Chondrocyte (in vitro differentiated cells): ENCODE measurements at regions not wholly inside any gene's neighbourhood (a gene's known extent, or its start where the extent isn't known, plus 50 kb on each side); places are given as distances from the start of the nearest gene placed in this dataset.

Experiments used
- DNase-seq: peaks from one replicate; pipeline ENCODE4 v3.0.0; 2021; ENCODE audit warnings: mixed read lengths, low spot score
- H3K27ac Mint-ChIP-seq: one replicate; pipeline ENCODE4 v1.8.0; 2021; ENCODE audit warnings: mild to moderate bottlenecking, moderate library complexity, mixed read lengths; ENCODE audit not compliant: unreplicated experiment
- H3K27me3 Mint-ChIP-seq: 2 replicates; pipeline ENCODE4 v1.8.0; 2021; ENCODE audit warnings: low read depth, mixed read lengths
- H3K36me3 Mint-ChIP-seq: 2 replicates; pipeline ENCODE4 v1.8.0; 2021; ENCODE audit warnings: low read depth, mixed read lengths
- H3K4me1 Mint-ChIP-seq: 2 replicates; pipeline ENCODE4 v1.8.0; 2021; ENCODE audit warnings: low read depth, mild to moderate bottlenecking, mixed read lengths
- H3K4me3 Mint-ChIP-seq: one replicate; pipeline ENCODE4 v1.8.0; 2021; ENCODE audit warnings: mild to moderate bottlenecking, moderate library complexity, mixed read lengths; ENCODE audit not compliant: unreplicated experiment
- H3K9me3 Mint-ChIP-seq: 2 replicates; pipeline ENCODE4 v1.8.0; 2021; ENCODE audit warnings: low read depth, mixed read lengths
- TF ChIP-seq, protein P1 (sequence below): fragments of 200-600 bp; sonication (generic); IDR thresholded peaks from 2 replicates; pipeline ENCODE4 v1.5.0; 2021; ENCODE audit warnings: antibody characterized with exemption, mild to moderate bottlenecking, moderate library complexity

- H3K27me3 Mint-ChIP-seq: no peaks in the 10 kb centered on the region
- no peak for DNase-seq
- no peaks in the 10 kb centered on the region for H3K4me1 Mint-ChIP-seq
- TF ChIP-seq, protein P1, sequence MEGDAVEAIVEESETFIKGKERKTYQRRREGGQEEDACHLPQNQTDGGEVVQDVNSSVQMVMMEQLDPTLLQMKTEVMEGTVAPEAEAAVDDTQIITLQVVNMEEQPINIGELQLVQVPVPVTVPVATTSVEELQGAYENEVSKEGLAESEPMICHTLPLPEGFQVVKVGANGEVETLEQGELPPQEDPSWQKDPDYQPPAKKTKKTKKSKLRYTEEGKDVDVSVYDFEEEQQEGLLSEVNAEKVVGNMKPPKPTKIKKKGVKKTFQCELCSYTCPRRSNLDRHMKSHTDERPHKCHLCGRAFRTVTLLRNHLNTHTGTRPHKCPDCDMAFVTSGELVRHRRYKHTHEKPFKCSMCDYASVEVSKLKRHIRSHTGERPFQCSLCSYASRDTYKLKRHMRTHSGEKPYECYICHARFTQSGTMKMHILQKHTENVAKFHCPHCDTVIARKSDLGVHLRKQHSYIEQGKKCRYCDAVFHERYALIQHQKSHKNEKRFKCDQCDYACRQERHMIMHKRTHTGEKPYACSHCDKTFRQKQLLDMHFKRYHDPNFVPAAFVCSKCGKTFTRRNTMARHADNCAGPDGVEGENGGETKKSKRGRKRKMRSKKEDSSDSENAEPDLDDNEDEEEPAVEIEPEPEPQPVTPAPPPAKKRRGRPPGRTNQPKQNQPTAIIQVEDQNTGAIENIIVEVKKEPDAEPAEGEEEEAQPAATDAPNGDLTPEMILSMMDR: peak; percentile 33
- peaks cover 4% of the 10 kb centered on the region for H3K9me3 Mint-ChIP-seq
- no peak overlapping the region for H3K27ac Mint-ChIP-seq
- H3K36me3 Mint-ChIP-seq: no peaks in the 10 kb centered on the region
- H3K4me3 Mint-ChIP-seq: no peak overlapping the region
These were observed 73.6 kb downstream of the OXSM start for GRCh38 chr3:25863416-25863959.

DNA sequence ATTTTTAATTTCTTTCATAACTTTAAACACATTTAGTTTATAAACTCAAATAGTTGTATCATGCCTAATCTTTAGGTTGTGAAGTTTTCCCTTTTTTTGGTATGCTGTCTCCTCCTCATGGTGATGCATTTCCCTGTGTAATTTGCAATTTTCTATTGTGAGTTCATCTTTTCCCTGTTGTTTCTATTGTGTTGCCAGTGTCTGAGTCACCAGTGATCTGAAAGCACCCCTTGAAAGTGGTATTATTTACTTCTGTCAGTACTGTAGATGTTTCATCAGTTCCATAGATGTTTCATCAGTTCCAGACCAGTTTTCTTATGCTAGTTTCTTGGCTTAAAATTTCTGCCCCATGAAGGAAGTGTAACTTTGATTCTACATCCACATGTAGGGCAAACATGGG, 80.6 kb downstream of the OXSM start:
- DNase-seq: no peak
- H3K9me3 Mint-ChIP-seq: peaks cover 11% of the 10 kb centered on the region
- H3K36me3 Mint-ChIP-seq: peaks cover 3% of the 10 kb centered on the region
- H3K4me1 Mint-ChIP-seq: no peaks in the 10 kb centered on the region
- H3K27ac Mint-ChIP-seq: no peak overlapping the region
- peaks cover 8% of the 10 kb centered on the region for H3K27me3 Mint-ChIP-seq
- TF ChIP-seq, protein P1: no peak
- H3K4me3 Mint-ChIP-seq: no peak overlapping the region

DNA sequence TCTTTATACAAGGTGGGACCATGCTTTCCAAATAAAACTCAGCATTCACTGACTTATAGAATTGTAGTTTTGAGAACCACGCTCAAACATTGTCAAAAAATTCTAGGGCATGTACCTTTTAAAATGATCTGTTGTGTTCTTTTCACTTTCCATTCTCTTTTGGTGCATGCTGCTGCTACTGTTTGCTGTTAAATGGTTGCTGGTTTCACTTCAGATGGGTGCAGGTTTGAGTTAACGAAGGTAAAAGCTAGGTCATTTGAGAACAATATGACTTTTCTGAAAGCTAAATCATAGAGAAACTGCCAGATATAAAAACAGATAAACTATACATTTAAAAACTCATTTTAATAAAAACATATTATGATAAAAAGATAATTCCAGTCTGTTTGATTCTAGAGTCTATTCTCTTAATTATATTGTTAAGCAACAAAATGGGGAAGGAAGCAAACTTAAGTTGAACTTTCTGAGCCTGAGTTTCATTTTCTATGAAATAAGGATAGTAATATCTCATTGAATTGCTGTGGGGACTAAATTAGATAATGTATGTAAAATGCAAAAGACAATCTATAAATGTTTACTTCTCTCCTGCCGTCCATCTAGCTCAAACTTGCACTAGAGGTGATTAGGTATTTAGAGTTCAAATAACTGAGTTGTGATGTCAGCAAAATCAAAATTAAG, 82.4 kb downstream of the OXSM start:
- Mint-ChIP-seq H3K27me3 (peaks cover 11% of the 10 kb centered on the region), H3K36me3 (peaks cover 3% of the 10 kb centered on the region), H3K4me3 (no peak overlapping the region), H3K4me1 (no peaks in the 10 kb centered on the region), H3K9me3 (peaks cover 11% of the 10 kb centered on the region), H3K27ac (no peak overlapping the region)
- no peak for DNase-seq
- TF ChIP-seq, protein P1: no peak

DNA sequence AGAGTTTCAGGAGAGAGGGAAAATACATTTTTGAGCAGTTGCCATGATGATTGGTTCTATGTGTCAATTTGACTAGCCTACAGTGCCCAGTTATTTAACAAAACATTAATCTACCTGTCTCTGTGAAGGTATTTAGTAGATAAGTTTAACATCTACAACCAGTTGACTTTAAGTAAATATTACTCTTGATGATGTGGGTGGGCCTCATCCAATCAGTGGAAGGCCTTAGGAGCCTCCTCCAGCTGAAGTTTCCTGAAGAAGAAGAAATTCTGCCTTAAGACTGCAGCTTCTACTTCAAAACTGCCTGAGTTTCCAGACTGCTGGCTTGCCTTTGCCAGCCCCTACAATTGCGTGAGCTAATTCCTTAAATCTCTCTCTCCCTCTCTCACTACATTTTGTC, 93.6 kb downstream of the OXSM start:
- H3K27me3 Mint-ChIP-seq: peaks cover 5% of the 10 kb centered on the region
- H3K9me3 Mint-ChIP-seq: no peaks in the 10 kb centered on the region
- no peak overlapping the region for H3K27ac Mint-ChIP-seq
- DNase-seq: no peak
- H3K4me3 Mint-ChIP-seq: no peak overlapping the region
- H3K36me3 Mint-ChIP-seq: no peaks in the 10 kb centered on the region
- H3K4me1 Mint-ChIP-seq: peaks cover 7% of the 10 kb centered on the region
- TF ChIP-seq, protein P1: no peak

- Mint-ChIP-seq H3K4me1 (peaks cover 7% of the 10 kb centered on the region), H3K4me3 (no peak overlapping the region), H3K27me3 (peaks cover 5% of the 10 kb centered on the region), H3K27ac (no peak overlapping the region), H3K9me3 (no peaks in the 10 kb centered on the region), H3K36me3 (no peaks in the 10 kb centered on the region)
- DNase-seq: no peak
- TF ChIP-seq, protein P1: no peak
These were observed 95.1 kb downstream of the OXSM start for GRCh38 chr3:25884981-25885380.
